Fibroblast of lung (primary cell): ENCODE measurements at regions not wholly inside any gene's neighbourhood (a gene's known extent, or its start where the extent isn't known, plus 50 kb on each side); places are given as distances from the start of the nearest gene placed in this dataset.

Source experiments
- DNase-seq, 2 donors: peaks; one replicate each; pipeline versions ENCODE4 v3.0.0 to v3.0.0-alpha.2; 2010; ENCODE audit warnings: low read depth in 2 of 2
- H2AFZ ChIP-seq: 2 replicates; pipeline ENCODE4 v1.5.1; 2012; ENCODE audit warnings: low read length, control low read depth, inconsistent platforms
- H3K27ac ChIP-seq: 2 replicates; pipeline ENCODE4 v1.5.1; 2011; ENCODE audit warnings: low read length, control low read depth; ENCODE audit not compliant: insufficient read depth
- H3K27me3 ChIP-seq: 2 replicates; pipeline ENCODE4 v1.5.1; 2011; ENCODE audit warnings: mild to moderate bottlenecking, low read length; ENCODE audit not compliant: control insufficient read depth, insufficient read depth
- H3K36me3 ChIP-seq: 2 replicates; pipeline ENCODE4 v1.5.1; 2011; ENCODE audit warnings: low read length; ENCODE audit not compliant: control insufficient read depth, insufficient read depth
- H3K4me1 ChIP-seq: 2 replicates; pipeline ENCODE4 v1.5.1; 2011; ENCODE audit warnings: low read length; ENCODE audit not compliant: control insufficient read depth, insufficient read depth; ENCODE audit errors: extremely low read depth
- H3K4me2 ChIP-seq: 2 replicates; pipeline ENCODE4 v1.5.1; 2011; ENCODE audit warnings: low read length, control low read depth; ENCODE audit not compliant: insufficient read depth; ENCODE audit errors: extremely low read depth
- H3K4me3 ChIP-seq, 4 experiments: fragments of 200-600 bp in 1 of 4; sonication (generic) in 1 of 4; replicated peaks in 1 of 4; 2 replicates each; pipeline ENCODE4 v1.5.1; 2011 to 2016; ENCODE audit warnings: low read length in 4 of 4, low read depth in 3 of 4, mild to moderate bottlenecking in 3 of 4, control low read depth in 2 of 4, inconsistent platforms in 1 of 4, mixed read lengths in 1 of 4; ENCODE audit not compliant: insufficient read depth in 1 of 4; ENCODE audit errors: control extremely low read depth in 1 of 4
- H3K79me2 ChIP-seq: 2 replicates; pipeline ENCODE4 v1.5.1; 2012; ENCODE audit warnings: mild to moderate bottlenecking, low read length, inconsistent platforms; ENCODE audit not compliant: control insufficient read depth, insufficient read depth
- H3K9ac ChIP-seq: 2 replicates; pipeline ENCODE4 v1.5.1; 2011; ENCODE audit warnings: mild to moderate bottlenecking, low read length, control low read depth; ENCODE audit not compliant: insufficient read depth
- H3K9me3 ChIP-seq: 2 replicates; pipeline ENCODE4 v1.5.1; 2012; ENCODE audit warnings: low read depth, low read length; ENCODE audit not compliant: control insufficient read depth, insufficient read depth
- H4K20me1 ChIP-seq: 2 replicates; pipeline ENCODE4 v1.5.1; 2011; ENCODE audit warnings: low read length; ENCODE audit not compliant: control insufficient read depth, insufficient read depth; ENCODE audit errors: extremely low read depth
- CTCF ChIP-seq, 2 donors: IDR thresholded peaks in 1 of 2; conservative IDR thresholded peaks in 1 of 2; 1 replicate in 1 of 2; 2 replicates in 1 of 2; pipeline ENCODE4 v1.5.1; 2011 to 2012; ENCODE audit warnings: low read length in 2 of 2, control low read depth in 1 of 2, inconsistent platforms in 1 of 2, low read depth in 1 of 2, mild to moderate bottlenecking in 1 of 2
- EZH2 ChIP-seq: IDR thresholded peaks from 2 replicates; pipeline ENCODE4 v1.5.1; 2012; ENCODE audit warnings: low read length, control low read depth, mild to moderate bottlenecking; ENCODE audit errors: missing control alignments

GRCh38 chr2:19752500-19752899 lies 149.3 kb downstream of the TTC32 start:
- H3K4me3 ChIP-seq = no peak overlapping the region
- H3K9ac ChIP-seq = no peak overlapping the region
- TF ChIP-seq EZH2 (no peak), CTCF (conservative IDR thresholded peaks at IDR 0.05 in 1 of 2, IDR thresholded peaks at IDR 0.05 in 1 of 2; ENCODE audit: low read depth in 1 of 2, low read length in 2 of 2) (no peak)
- H2AFZ ChIP-seq = no peak overlapping the region
- no peak overlapping the region for H3K4me2 ChIP-seq
- no peaks in the 10 kb centered on the region for H4K20me1 ChIP-seq
- H3K36me3 ChIP-seq = no peaks in the 10 kb centered on the region
- H3K4me1 ChIP-seq = no peaks in the 10 kb centered on the region
- H3K9me3 ChIP-seq = no peaks in the 10 kb centered on the region
- no peaks in the 10 kb centered on the region for H3K27me3 ChIP-seq
- no peak overlapping the region for H3K27ac ChIP-seq
- DNase-seq = no peak
- H3K79me2 ChIP-seq = no peaks in the 10 kb centered on the region

GRCh38 chr2:19751631-19752030 lies 150.2 kb downstream of the TTC32 start:
- no peak overlapping the region for H2AFZ ChIP-seq
- H4K20me1 ChIP-seq = no peaks in the 10 kb centered on the region
- no peak for DNase-seq
- H3K27me3 ChIP-seq = no peaks in the 10 kb centered on the region
- H3K27ac ChIP-seq = no peak overlapping the region
- TF ChIP-seq EZH2 = no peak
- no peak for TF ChIP-seq CTCF (conservative IDR thresholded peaks at IDR 0.05 in 1 of 2, IDR thresholded peaks at IDR 0.05 in 1 of 2; ENCODE audit: low read depth in 1 of 2, low read length in 2 of 2)
- H3K4me2 ChIP-seq = no peak overlapping the region
- no peak overlapping the region for H3K4me3 ChIP-seq
- H3K9ac ChIP-seq = no peak overlapping the region
- no peaks in the 10 kb centered on the region for H3K9me3 ChIP-seq
- H3K4me1 ChIP-seq = no peaks in the 10 kb centered on the region
- no peaks in the 10 kb centered on the region for H3K79me2 ChIP-seq
- H3K36me3 ChIP-seq = no peaks in the 10 kb centered on the region

GRCh38 chr2:19750136-19750535 lies 151.6 kb downstream of the TTC32 start:
- no peak overlapping the region for H3K4me3 ChIP-seq
- H3K27ac ChIP-seq = no peak overlapping the region
- DNase-seq = no peak
- H2AFZ ChIP-seq = no peak overlapping the region
- no peaks in the 10 kb centered on the region for H4K20me1 ChIP-seq
- no peaks in the 10 kb centered on the region for H3K36me3 ChIP-seq
- H3K9me3 ChIP-seq = no peaks in the 10 kb centered on the region
- H3K9ac ChIP-seq = no peak overlapping the region
- H3K4me1 ChIP-seq = no peaks in the 10 kb centered on the region
- H3K79me2 ChIP-seq = no peaks in the 10 kb centered on the region
- no peak overlapping the region for H3K4me2 ChIP-seq
- H3K27me3 ChIP-seq = no peaks in the 10 kb centered on the region
- no peak for TF ChIP-seq EZH2
- no peak for TF ChIP-seq CTCF (conservative IDR thresholded peaks at IDR 0.05 in 1 of 2, IDR thresholded peaks at IDR 0.05 in 1 of 2; ENCODE audit: low read depth in 1 of 2, low read length in 2 of 2)
